H1 (cell line): ENCODE measurements at regions not wholly inside any gene's neighbourhood (a gene's known extent, or its start where the extent isn't known, plus 50 kb on each side); places are given as distances from the start of the nearest gene placed in this dataset.

Experiments used
- CTCF ChIA-PET: fragments of 300-600 bp; sonication (Branson Sonifier 250); formaldehyde crosslinking; loops from one replicate; lab custom pipeline; 2021; ENCODE audit not compliant: partially characterized antibody; lab: Charles Lee
- POLR2A ChIA-PET: fragments of 300-600 bp; sonication (Branson Sonifier 250); formaldehyde crosslinking; loops from one replicate; lab custom pipeline; 2021; ENCODE audit warnings: inconsistent platforms; ENCODE audit not compliant: partially characterized antibody; lab: Charles Lee
- DNase-seq, 2 experiments: peaks; one replicate each; pipeline versions ENCODE4 v3.0.0 to v3.0.0-alpha.2; 2010 to 2022; ENCODE audit warnings: low spot score in 2 of 2, low read depth in 1 of 2, mixed read lengths in 1 of 2
- FAIRE-seq: peaks from 2 replicates; lab custom pipeline; 2011; peaks lifted over from hg19 to GRCh38; lab: Jason Lieb, UNC
- H2AFZ ChIP-seq: 2 replicates; pipeline ENCODE4 v1.8.1; 2012; ENCODE audit warnings: low read length, inconsistent platforms
- H2AK5ac ChIP-seq: 2 replicates; pipeline ENCODE4 v1.6.1; 2013; ENCODE audit warnings: low read depth, low read length
- H2BK120ac ChIP-seq: replicated peaks from 2 replicates; pipeline ENCODE3; 2013; ENCODE audit warnings: low read depth, low read length, inconsistent platforms
- H2BK12ac ChIP-seq: 2 replicates; pipeline ENCODE4 v1.6.1; 2013; ENCODE audit warnings: low read depth, low read length
- H2BK15ac ChIP-seq: 2 replicates; pipeline ENCODE4 v1.6.1; 2013; ENCODE audit warnings: low read length
- H2BK20ac ChIP-seq: 2 replicates; pipeline ENCODE4 v1.6.1; 2013; ENCODE audit warnings: low read length
- H2BK5ac ChIP-seq: 2 replicates; pipeline ENCODE4 v1.6.1; 2013; ENCODE audit warnings: low read depth, low read length
- H3K14ac ChIP-seq: 2 replicates; pipeline ENCODE4 v1.6.1; 2013; ENCODE audit warnings: inconsistent platforms; ENCODE audit not compliant: insufficient read length
- H3K18ac ChIP-seq: 2 replicates; pipeline ENCODE4 v1.6.1; 2013; ENCODE audit warnings: low read length; ENCODE audit errors: extremely low read depth
- H3K23ac ChIP-seq: 2 replicates; pipeline ENCODE4 v1.6.1; 2013; ENCODE audit warnings: inconsistent platforms; ENCODE audit not compliant: insufficient read length
- H3K23me2 ChIP-seq: 2 replicates; pipeline ENCODE4 v1.6.1; 2013; ENCODE audit warnings: low read depth, low read length
- H3K27ac ChIP-seq: 2 replicates; pipeline ENCODE4 v1.6.1; 2011; ENCODE audit warnings: low read depth, low read length, inconsistent platforms
- H3K27me3 ChIP-seq, 4 experiments: replicated peaks in 1 of 4; 1 replicate in 1 of 4; 2 replicates in 3 of 4; pipeline versions ENCODE4 v1.6.1 to v1.8.1; 2011 to 2013; ENCODE audit warnings: low read length in 3 of 4, mild to moderate bottlenecking in 3 of 4, inconsistent platforms in 2 of 4, mixed read lengths in 2 of 4, moderate library complexity in 1 of 4; ENCODE audit not compliant: control insufficient read depth in 3 of 4, insufficient read depth in 3 of 4; ENCODE audit errors: extremely low read depth in 1 of 4
- H3K36me3 ChIP-seq, 4 experiments: 2 replicates each; pipeline versions ENCODE4 v1.6.1 to v1.8.1; 2011 to 2013; ENCODE audit warnings: mild to moderate bottlenecking in 4 of 4, low read length in 3 of 4, moderate library complexity in 2 of 4, control low read depth in 1 of 4, inconsistent platforms in 1 of 4; ENCODE audit not compliant: insufficient read depth in 4 of 4, control insufficient read depth in 2 of 4
- H3K4ac ChIP-seq: replicated peaks from 2 replicates; pipeline ENCODE3; 2013; ENCODE audit warnings: low read length, low read depth, mixed read lengths, inconsistent platforms; ENCODE audit not compliant: insufficient read length
- H3K4me1 ChIP-seq, 4 experiments: replicated peaks in 1 of 4; 1 replicate in 1 of 4; 2 replicates in 3 of 4; pipeline versions ENCODE4 v1.6.1 to v1.8.1; 2011 to 2013; ENCODE audit warnings: low read length in 3 of 4, inconsistent platforms in 2 of 4, mixed read lengths in 1 of 4; ENCODE audit not compliant: insufficient read depth in 4 of 4, control insufficient read depth in 3 of 4
- H3K4me2 ChIP-seq, 2 experiments: 2 replicates each; pipeline versions ENCODE4 v1.6.1 to v1.8.1; 2011 to 2013; ENCODE audit warnings: low read depth in 2 of 2, low read length in 2 of 2, control low read depth in 1 of 2, inconsistent platforms in 1 of 2, mild to moderate bottlenecking in 1 of 2; ENCODE audit not compliant: insufficient read depth in 1 of 2
- H3K4me3 ChIP-seq, 4 experiments: fragments of 200-600, 300-600 bp in 1 of 4; sonication (generic), shearing (Covaris generic), sonication (Bioruptor Twin) in 1 of 4; 2 replicates each; pipeline versions ENCODE4 v1.5.1 to v1.8.1; 2011 to 2016; ENCODE audit warnings: low read length in 4 of 4, low read depth in 3 of 4, control low read depth in 2 of 4, inconsistent platforms in 2 of 4, mild to moderate bottlenecking in 2 of 4, mixed read lengths in 1 of 4, moderate library complexity in 1 of 4; ENCODE audit not compliant: insufficient read depth in 2 of 4; ENCODE audit errors: extremely low read depth in 1 of 4
- H3K56ac ChIP-seq: replicated peaks from 2 replicates; pipeline ENCODE3; 2013; ENCODE audit warnings: low read depth, mild to moderate bottlenecking, mixed read lengths, low read length, inconsistent platforms; ENCODE audit not compliant: insufficient read length
- H3K79me1 ChIP-seq: 2 replicates; pipeline ENCODE4 v1.6.1; 2013; ENCODE audit warnings: low read depth, low read length, control low read depth
- H3K79me2 ChIP-seq, 2 experiments: 2 replicates each; pipeline versions ENCODE4 v1.6.1 to v1.8.1; 2012 to 2013; ENCODE audit warnings: low read length in 2 of 2, mild to moderate bottlenecking in 2 of 2, inconsistent platforms in 1 of 2; ENCODE audit not compliant: insufficient read depth in 2 of 2, control insufficient read depth in 1 of 2
- H3K9ac ChIP-seq, 4 experiments: replicated peaks in 1 of 4; 1 replicate in 1 of 4; 2 replicates in 3 of 4; pipeline versions ENCODE4 v1.6.1 to v1.8.1; 2011 to 2013; ENCODE audit warnings: low read depth in 3 of 4, low read length in 3 of 4, control low read depth in 2 of 4, mild to moderate bottlenecking in 2 of 4, moderate library complexity in 2 of 4, inconsistent platforms in 1 of 4; ENCODE audit errors: extremely low read depth in 1 of 4
- H3K9me3 ChIP-seq, 2 experiments: 2 replicates each; pipeline versions ENCODE4 v1.6.1 to v1.8.1; 2012 to 2013; ENCODE audit warnings: mild to moderate bottlenecking in 2 of 2, moderate library complexity in 2 of 2, control low read depth in 1 of 2, inconsistent platforms in 1 of 2, low read depth in 1 of 2, low read length in 1 of 2, mixed read lengths in 1 of 2; ENCODE audit not compliant: insufficient read depth in 2 of 2
- H4K20me1 ChIP-seq, 2 experiments: replicated peaks in 1 of 2; 2 replicates each; pipeline versions ENCODE3 to v1.8.1; 2011 to 2013; ENCODE audit warnings: inconsistent platforms in 2 of 2, low read length in 2 of 2, mild to moderate bottlenecking in 1 of 2; ENCODE audit not compliant: insufficient read depth in 2 of 2, control insufficient read depth in 1 of 2
- H4K5ac ChIP-seq: 2 replicates; pipeline ENCODE4 v1.6.1; 2013; ENCODE audit warnings: low read length, low read depth, mixed read lengths, inconsistent platforms; ENCODE audit not compliant: insufficient read length
- H4K8ac ChIP-seq: 2 replicates; pipeline ENCODE4 v1.8.0; 2013; ENCODE audit warnings: mild to moderate bottlenecking, moderate library complexity, low read length, inconsistent platforms; ENCODE audit not compliant: insufficient read depth; ENCODE audit errors: extremely low read depth
- H4K91ac ChIP-seq: replicated peaks from 2 replicates; pipeline ENCODE3; 2013; ENCODE audit warnings: low read length, mixed read lengths, inconsistent platforms; ENCODE audit not compliant: insufficient read length
- GABPA ChIP-seq: IDR thresholded peaks from 2 replicates; pipeline ENCODE4 v1.6.1; 2011; ENCODE audit warnings: mild to moderate bottlenecking, low read length, moderate library complexity, borderline replicate concordance; ENCODE audit not compliant: insufficient read depth
- SRF ChIP-seq: IDR thresholded peaks from 2 replicates; pipeline ENCODE4 v1.6.1; 2011; ENCODE audit warnings: mild to moderate bottlenecking, low read depth, low read length, moderate library complexity

DNA sequence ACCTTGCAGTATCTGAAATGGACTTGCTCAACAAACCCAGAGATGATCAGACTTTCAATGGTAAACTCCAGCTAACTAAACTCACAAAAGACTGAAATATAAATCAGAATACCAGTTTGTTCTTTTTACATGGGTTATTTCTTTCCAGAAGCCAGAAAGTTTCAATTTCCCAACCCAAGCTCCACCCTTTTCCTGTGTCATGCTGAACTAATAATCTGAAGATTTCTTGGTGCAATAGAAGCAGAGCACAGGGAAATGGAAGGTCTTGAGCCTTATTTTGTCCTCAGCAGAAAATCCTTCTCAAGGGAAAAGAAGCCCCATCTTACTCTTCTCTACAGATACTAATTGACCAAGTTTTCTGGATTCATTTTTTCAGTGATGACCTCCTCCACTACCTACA, 93.3 kb upstream of the PAPOLG start:
- Histone ChIP-seq H2BK5ac (no peak overlapping the region), H4K8ac (no peak overlapping the region), H3K9ac (no peak overlapping the region), H2AK5ac (no peak overlapping the region), H3K27ac (no peak overlapping the region), H3K9me3 (peaks cover 0 to 3% of the 10 kb centered on the region in 2 experiments; a peak in 1 of 4 replicates), H3K14ac (no peak overlapping the region), H3K27me3 (no peaks in the 10 kb centered on the region), H4K20me1 (no peaks in the 10 kb centered on the region), H2AFZ (no peak overlapping the region), H3K36me3 (no peaks in the 10 kb centered on the region), H4K91ac (no peak overlapping the region), H3K4me2 (no peak overlapping the region), H3K79me2 (no peaks in the 10 kb centered on the region), H3K4me3 (no peak overlapping the region), H3K4me1 (no peaks in the 10 kb centered on the region), H3K23me2 (no peaks in the 10 kb centered on the region), H3K79me1 (no peaks in the 10 kb centered on the region), H2BK120ac (no peak overlapping the region), H3K56ac (no peak overlapping the region), H2BK12ac (no peak overlapping the region), H3K23ac (no peak overlapping the region), H2BK20ac (no peak overlapping the region), H2BK15ac (no peak overlapping the region), H4K5ac (no peak overlapping the region), H3K4ac (no peak overlapping the region), H3K18ac (no peak overlapping the region)
- no peak for TF ChIP-seq GABPA
- no peak for TF ChIP-seq SRF
- DNase-seq, result no peak
- FAIRE-seq, result no peak
- CTCF ChIA-PET, result interaction anchor here (3.0 kb wide), 1 partner anchor 12 kb away, joined by 11 read pairs; no protein-coding TSS in a partner anchor
- POLR2A ChIA-PET, result no interaction called here
